ENCODE measurements at regions not wholly inside any gene's neighbourhood (a gene's known extent, or its start where the extent isn't known, plus 50 kb on each side); places are given as distances from the start of the nearest gene placed in this dataset.
"Not testable (repeated sequence)": the region's sequence is repeated elsewhere in the genome, so short reads cannot be mapped to it uniquely, and the experiment has no call there.

- not testable (repeated sequence) for TF ChIP-seq ZNF331 (CRISPR knock-in tag; IDR thresholded peaks at IDR 0.05; ENCODE audit: low read depth); CTCF (conservative IDR thresholded peaks at IDR 0.05; ENCODE audit: low read depth in 2 of 2)
These were observed 549.4 kb downstream of the TRAM1L1 start for GRCh38 chr4:116536024-116536423.

Data from GM23338 (cell line).